Activated CD4-positive, alpha-beta T cell treated with anti-CD3 and anti-CD28 coated beads, Interleukin-2, amount 10 ng/mL, durations not matched to agents 24 days and 14 days (primary cell): ENCODE measurements at regions not wholly inside any gene's neighbourhood (a gene's known extent, or its start where the extent isn't known, plus 50 kb on each side); places are given as distances from the start of the nearest gene placed in this dataset.

Experiments
- DNase-seq: peaks from one replicate; pipeline ENCODE4 v3.0.0; 2022
- H3K27ac Mint-ChIP-seq: one replicate; pipeline ENCODE4 v1.8.0; 2022; ENCODE audit warnings: mild to moderate bottlenecking, mixed read lengths
- H3K27me3 Mint-ChIP-seq: one replicate; pipeline ENCODE4 v1.8.0; 2022; ENCODE audit warnings: mixed read lengths
- H3K36me3 Mint-ChIP-seq: one replicate; pipeline ENCODE4 v1.8.0; 2022; ENCODE audit warnings: low read depth, mild to moderate bottlenecking, mixed read lengths
- H3K4me1 Mint-ChIP-seq: one replicate; pipeline ENCODE4 v1.8.0; 2021; ENCODE audit warnings: mixed read lengths
- H3K4me3 Mint-ChIP-seq: one replicate; pipeline ENCODE4 v1.8.0; 2022; ENCODE audit warnings: mild to moderate bottlenecking, moderate library complexity, mixed read lengths
- H3K9me3 Mint-ChIP-seq: one replicate; pipeline ENCODE4 v1.8.0; 2021; ENCODE audit warnings: mixed read lengths
- intact Hi-C: fragments of 100-400 bp; cut with micrococcal nuclease; formaldehyde crosslinking; loops from one replicate; pipeline ENCODE4 v1.15.1; 2023

DNA sequence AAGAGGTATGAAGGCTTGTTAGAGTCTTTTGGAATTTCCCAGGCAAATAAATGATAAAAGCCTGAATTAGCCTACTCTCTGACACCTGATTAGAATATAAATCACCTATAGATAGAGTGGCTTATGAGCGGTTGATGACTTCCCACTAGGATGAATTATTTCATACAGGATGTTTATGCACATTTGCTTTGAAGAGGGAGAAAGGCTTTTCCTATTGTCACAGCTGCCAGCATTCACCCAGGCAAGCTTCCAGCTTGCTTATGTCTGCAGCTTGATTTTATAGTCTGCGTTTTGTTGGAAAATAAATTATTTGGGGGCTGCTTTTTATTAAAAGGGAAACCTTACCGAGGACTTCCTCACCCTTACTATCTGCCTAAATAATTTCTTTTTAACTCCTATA, 51.3 kb upstream of the EIF2S2 start:
- Mint-ChIP-seq H3K36me3 (no peaks in the 10 kb centered on the region), H3K27ac (no peak overlapping the region), H3K4me3 (no peak overlapping the region), H3K9me3 (no peaks in the 10 kb centered on the region), H3K4me1 (peaks cover 4% of the 10 kb centered on the region), H3K27me3 (peaks cover 7% of the 10 kb centered on the region)
- intact Hi-C loops = no loop called here
- DNase-seq = no peak

DNA sequence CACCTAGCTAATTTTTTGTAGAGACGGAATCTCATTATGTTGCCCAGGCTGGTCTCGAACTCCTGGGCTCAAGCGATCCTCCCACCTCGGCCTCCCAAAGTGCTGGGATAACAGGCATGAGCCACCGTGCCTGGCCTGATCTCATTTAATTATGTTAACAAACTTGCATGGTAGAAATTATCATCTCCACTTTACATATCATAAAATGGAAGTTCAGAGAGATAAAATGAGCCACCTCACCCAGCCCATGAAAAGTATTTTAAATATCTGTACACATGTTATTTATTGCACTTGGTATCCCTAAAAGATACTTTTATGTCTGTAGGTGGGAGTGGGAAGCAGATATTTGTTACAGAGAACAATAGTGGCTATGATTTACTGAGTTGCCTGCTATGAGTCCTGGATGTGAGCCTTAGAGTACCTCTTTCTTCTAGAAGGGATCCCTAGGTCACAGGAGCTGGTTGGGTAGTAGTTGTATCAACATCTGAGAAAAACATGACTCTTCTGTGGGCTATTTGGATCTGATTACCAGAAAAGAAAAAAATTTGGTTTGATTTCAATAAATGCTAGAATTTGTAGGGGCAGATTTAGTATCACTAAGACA, 52.4 kb upstream of the EIF2S2 start:
- Mint-ChIP-seq H3K27me3 (peaks cover 4% of the 10 kb centered on the region), H3K9me3 (no peaks in the 10 kb centered on the region), H3K36me3 (no peaks in the 10 kb centered on the region), H3K4me3 (no peak overlapping the region), H3K4me1 (peaks cover 4% of the 10 kb centered on the region), H3K27ac (no peak overlapping the region)
- intact Hi-C loops = no loop called here
- DNase-seq = no peak

DNA sequence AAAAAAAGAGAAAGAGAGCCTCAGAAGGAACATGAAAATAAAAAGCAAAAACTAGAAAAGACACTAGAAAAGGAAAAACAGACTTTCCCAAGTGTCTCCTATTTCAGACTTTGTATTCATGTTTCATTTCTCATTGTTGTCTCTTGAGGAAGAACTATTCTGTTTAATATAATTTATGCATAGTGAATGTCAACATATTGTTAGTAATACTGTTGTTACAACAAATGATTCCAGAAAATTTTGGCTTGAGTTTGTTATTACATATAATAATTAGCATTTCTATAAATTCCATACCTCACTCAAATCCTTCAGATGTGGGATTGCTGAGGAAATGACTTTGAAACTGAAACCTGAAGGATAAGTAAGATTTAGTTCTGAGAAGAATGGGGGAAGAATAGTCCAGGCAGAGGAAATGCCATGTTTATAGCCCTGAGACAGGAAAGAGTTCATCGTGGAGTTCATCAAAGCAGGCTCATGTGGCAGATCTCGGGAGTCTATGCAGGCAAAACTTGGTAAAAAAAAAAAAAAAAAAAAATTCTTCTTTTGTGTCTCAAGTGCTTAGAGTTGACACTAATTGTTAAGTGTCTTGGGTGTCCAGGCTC, 53.1 kb upstream of the EIF2S2 start:
- DNase-seq = no peak
- Mint-ChIP-seq H3K36me3 (no peaks in the 10 kb centered on the region), H3K27me3 (peaks cover 2% of the 10 kb centered on the region), H3K9me3 (no peaks in the 10 kb centered on the region), H3K27ac (no peak overlapping the region), H3K4me1 (peaks cover 4% of the 10 kb centered on the region), H3K4me3 (no peak overlapping the region)
- intact Hi-C loops = no loop called here

DNA sequence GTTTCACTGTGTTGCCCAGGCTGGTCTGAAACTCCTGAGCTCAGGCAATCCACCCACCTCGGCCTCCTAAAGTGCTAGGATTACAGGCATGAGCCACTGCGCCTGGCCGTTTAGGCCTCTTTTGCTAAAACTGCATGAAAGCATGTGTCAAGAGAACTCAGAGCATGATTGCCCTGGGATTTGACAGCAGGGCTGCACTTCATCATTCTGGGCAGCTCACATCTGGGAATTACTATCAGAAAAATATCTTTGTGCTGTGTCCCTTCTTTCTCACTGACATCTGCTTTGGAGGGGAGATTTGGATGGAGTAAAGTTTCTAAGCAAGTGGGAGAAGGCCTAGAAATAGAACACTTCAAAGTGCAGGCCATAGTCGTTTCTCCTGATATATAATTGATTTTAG, 59.6 kb upstream of the EIF2S2 start:
- no peak for DNase-seq
- Mint-ChIP-seq H3K27ac (no peak overlapping the region), H3K4me3 (no peak overlapping the region), H3K36me3 (no peaks in the 10 kb centered on the region), H3K9me3 (no peaks in the 10 kb centered on the region), H3K27me3 (peaks cover 2% of the 10 kb centered on the region), H3K4me1 (no peaks in the 10 kb centered on the region)
- intact Hi-C loops = no loop called here

DNA sequence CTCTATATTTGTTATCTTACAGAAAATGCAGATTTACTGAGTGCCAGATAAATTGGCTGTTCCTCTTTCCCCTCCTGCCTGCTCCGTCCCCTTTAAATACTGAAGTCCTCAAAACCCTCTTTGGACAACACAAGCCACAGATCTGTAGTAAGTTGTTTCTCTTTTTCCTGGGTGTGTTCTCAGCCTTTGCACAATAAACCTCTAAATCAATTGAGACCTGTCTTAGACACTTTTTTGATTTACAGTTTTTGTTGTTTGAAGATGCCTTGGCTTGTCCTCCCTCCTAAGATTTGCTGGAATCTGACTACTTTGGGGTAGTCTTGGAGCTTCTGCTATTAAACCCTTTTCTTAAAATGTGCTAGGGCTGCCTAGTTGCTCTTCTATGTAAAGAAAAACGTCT, 60.9 kb upstream of the EIF2S2 start:
- Mint-ChIP-seq H3K4me3 (no peak overlapping the region), H3K9me3 (no peaks in the 10 kb centered on the region), H3K4me1 (no peaks in the 10 kb centered on the region), H3K27ac (no peak overlapping the region), H3K27me3 (peaks cover 2% of the 10 kb centered on the region), H3K36me3 (no peaks in the 10 kb centered on the region)
- no peak for DNase-seq
- intact Hi-C loops = no loop called here

DNA sequence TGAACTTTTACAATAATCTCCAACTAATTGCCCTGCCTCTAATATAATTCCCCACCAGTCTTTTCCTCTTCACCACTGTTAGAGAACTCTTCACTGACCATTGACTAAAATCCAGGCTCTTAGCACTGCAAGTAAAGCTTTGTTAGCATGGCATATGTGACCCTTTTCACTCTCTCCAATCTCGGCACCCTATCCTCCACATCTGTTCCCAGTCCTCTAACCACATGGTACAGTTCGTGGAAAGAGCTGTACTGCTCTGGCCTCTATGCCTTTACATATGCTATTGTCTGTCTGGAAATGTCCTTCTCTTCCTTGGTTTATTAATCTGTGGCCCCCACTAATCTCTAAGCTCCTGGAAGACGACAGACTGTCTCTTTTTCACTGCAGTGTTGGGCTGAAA, 63.0 kb upstream of the EIF2S2 start:
- H3K9me3 Mint-ChIP-seq = no peaks in the 10 kb centered on the region

DNA sequence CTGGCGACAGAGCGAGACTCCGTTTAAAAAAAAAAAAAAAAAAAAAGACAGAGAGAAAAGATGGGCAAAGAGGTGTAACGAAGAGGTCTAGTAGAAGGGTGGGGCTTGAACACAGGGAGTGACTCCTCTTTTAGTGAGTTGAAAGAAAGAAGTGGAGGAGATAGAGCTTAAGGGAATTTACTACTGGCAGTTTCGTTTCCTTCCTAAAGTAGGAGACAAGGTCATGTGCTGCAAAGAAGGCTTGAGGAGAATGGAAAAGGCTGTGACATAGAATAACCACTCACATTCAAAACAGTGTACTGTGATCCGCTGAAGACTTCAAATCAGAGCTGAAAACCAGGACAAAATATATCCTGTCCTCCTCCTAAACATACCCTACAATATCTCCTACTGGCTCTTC, 63.8 kb upstream of the EIF2S2 start:
- no peak overlapping the region for H3K27ac Mint-ChIP-seq
- H3K4me1 Mint-ChIP-seq = no peaks in the 10 kb centered on the region
- H3K27me3 Mint-ChIP-seq = peaks cover under 1% of the 10 kb centered on the region
- no peak overlapping the region for H3K4me3 Mint-ChIP-seq
- intact Hi-C loops = no loop called here
- H3K36me3 Mint-ChIP-seq = no peaks in the 10 kb centered on the region
- H3K9me3 Mint-ChIP-seq = no peaks in the 10 kb centered on the region
- DNase-seq = no peak

More for the DNA sequence above, 63.0 kb upstream of the EIF2S2 start:
- no peak for DNase-seq
- peaks cover 2% of the 10 kb centered on the region for H3K27me3 Mint-ChIP-seq
- intact Hi-C loops = no loop called here
- H3K4me3 Mint-ChIP-seq = no peak overlapping the region
- H3K4me1 Mint-ChIP-seq = no peaks in the 10 kb centered on the region
- no peaks in the 10 kb centered on the region for H3K36me3 Mint-ChIP-seq
- no peak overlapping the region for H3K27ac Mint-ChIP-seq

DNA sequence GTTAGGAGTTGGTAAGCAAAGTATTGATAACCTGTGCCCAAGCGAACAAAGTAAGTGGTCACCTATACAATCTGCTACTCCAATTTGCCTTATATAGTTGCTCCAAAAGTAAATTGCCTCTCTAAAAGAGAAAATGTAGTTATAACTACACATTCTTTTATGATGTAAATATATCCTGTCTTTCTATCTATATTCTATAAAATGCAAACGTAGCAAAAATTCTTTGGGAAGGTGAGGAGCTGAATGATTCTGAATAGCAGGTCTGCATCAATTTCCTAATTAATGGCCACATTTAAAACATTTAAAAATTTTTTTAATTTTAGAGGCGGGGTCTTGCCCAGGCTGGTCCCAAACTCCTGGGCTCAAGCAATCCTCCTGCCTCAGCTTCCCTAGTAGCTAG, 64.2 kb upstream of the ASIP start:
- intact Hi-C loops = no loop called here
- peaks cover 3% of the 10 kb centered on the region for H3K27me3 Mint-ChIP-seq
- no peaks in the 10 kb centered on the region for H3K4me1 Mint-ChIP-seq
- H3K9me3 Mint-ChIP-seq = no peaks in the 10 kb centered on the region
- H3K4me3 Mint-ChIP-seq = no peak overlapping the region
- no peak for DNase-seq
- H3K27ac Mint-ChIP-seq = no peak overlapping the region
- H3K36me3 Mint-ChIP-seq = no peaks in the 10 kb centered on the region

DNA sequence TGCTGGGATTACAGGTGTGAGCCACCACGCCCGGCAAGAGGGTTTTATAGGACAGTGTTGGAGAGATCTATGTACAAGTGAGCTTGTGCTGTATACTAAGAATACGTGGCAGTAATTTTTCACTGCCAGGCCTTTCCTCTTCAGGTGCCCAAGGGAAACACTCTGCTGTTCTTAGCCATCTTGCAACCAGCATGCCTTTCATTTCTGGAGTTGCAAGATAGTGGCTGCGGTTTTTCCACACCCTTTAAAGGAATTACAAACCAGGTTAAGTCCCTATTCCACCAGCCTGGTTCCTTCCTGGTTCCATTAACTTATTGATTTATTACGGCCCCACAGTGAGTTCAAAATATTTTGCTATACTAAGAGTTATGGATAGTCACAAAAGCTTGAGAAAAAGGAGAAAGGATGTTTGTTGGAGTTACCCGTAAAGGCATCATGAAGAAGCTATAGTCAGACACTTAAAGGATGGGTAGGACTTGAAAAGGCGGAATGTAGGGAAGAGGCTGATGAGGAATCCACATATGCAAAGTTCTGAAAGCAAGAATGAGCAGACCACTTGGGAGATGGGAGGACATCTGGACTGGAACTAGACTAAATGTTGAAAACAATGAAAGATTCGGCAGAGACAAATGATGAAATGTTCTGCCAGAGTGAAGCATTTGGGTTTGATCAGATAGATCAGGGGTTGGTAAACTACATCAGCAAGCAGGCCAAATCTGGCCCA, 61.4 kb upstream of the ASIP start:
- Mint-ChIP-seq H3K4me3 (no peak overlapping the region), H3K9me3 (no peaks in the 10 kb centered on the region), H3K27ac (no peak overlapping the region), H3K36me3 (no peaks in the 10 kb centered on the region), H3K27me3 (peaks cover 10% of the 10 kb centered on the region), H3K4me1 (no peaks in the 10 kb centered on the region)
- intact Hi-C loops = no loop called here
- no peak for DNase-seq

DNA sequence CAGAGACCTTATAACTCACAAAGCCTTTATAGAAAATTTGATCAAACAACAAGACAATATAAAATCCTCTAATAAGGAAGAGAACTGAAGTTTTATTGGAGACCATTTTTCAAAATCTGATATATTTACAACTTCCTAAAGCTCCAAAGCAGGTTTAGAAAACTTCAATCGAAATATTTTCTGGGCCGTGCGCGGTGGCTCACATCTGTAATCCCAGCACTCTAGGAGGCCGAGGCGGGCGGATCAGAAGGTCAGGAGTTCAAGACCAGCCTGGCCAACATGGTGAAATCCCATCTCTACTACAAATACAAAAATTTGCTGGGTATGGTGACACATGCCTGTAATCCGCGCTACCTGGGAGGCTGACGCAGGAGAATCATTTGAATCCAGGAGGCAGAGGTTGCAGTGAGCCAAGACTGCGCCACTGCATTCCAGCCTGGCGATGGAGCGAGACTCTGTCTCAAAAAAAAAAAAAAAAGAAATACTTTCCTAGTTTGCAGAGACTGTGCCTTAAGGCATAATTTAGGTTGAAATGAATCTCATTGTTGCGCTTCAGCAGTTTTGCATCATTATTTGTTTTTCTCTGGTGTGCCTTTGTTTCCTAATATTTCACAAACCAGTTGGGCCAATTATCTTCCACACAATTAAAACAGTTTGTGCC, 60.6 kb upstream of the ASIP start:
- Mint-ChIP-seq H3K9me3 (no peaks in the 10 kb centered on the region), H3K4me3 (no peak overlapping the region), H3K4me1 (no peaks in the 10 kb centered on the region), H3K36me3 (no peaks in the 10 kb centered on the region), H3K27me3 (peaks cover 11% of the 10 kb centered on the region), H3K27ac (no peak overlapping the region)
- DNase-seq = no peak
- intact Hi-C loops = no loop called here

DNA sequence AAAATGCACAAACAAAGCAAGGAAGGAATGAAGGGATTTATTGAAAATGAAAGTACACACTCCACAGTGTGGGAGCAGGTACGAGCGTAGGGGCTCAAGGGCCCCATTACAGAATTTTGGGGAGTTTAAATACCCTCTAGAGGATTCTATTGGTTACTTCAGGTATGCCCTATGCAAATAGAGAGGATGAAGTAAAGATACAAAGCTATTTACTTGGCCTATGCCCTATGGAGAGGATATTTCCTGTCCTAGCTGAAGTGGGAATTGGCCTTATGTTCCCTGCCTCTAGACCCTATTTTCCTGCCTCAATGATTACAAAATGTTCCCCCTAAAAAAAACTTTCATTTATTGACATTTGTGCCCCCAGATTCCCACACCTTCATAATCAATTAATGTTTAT, 59.7 kb upstream of the ASIP start:
- Mint-ChIP-seq H3K4me3 (no peak overlapping the region), H3K36me3 (no peaks in the 10 kb centered on the region), H3K4me1 (no peaks in the 10 kb centered on the region), H3K9me3 (no peaks in the 10 kb centered on the region), H3K27ac (no peak overlapping the region), H3K27me3 (peaks cover 19% of the 10 kb centered on the region)
- no peak for DNase-seq
- intact Hi-C loops = no loop called here

DNA sequence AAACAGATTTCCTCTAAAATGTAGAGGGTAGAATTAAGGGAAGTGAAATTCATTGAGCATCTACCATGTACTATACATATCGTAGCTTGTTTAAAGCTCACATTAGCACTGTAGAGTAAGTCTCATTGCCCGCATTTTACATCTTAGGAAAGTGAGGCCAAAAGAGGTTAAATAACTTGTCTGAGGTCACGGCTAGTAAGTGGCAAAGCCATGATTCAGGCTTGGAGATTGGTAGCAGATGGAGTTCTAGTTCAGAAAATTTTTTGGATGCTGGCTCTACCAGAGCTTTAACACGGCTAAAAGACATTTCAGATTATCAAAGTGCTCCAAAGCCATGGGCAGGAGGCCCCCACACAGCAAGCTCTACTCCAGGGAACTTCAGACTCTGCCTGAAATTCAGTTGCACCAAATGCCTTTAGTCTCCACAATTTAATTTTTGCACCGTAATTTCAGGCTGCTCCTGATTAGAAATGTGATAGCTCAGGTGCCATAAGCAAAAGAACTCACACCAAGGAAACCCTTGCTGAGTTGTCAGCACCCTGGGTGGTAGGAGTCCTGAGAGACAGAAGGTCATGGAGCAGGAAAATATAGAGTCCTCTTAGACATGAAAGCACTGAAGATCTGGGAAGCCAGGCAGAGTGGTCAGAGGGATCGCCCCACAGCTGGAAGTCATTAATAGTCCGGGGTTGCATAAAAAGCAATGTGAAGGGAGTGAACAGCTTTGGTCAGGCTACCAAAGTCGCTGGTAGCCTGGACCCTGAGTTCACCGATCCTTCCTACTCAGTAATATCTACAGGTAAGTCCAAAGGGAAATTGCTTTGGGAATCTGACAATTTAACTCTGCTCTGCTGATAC, 55.2 kb upstream of the ASIP start:
- Mint-ChIP-seq H3K27ac (no peak overlapping the region), H3K4me1 (no peaks in the 10 kb centered on the region), H3K9me3 (no peaks in the 10 kb centered on the region), H3K4me3 (no peak overlapping the region), H3K27me3 (peaks cover 32% of the 10 kb centered on the region), H3K36me3 (no peaks in the 10 kb centered on the region)
- intact Hi-C loops = no loop called here
- no peak for DNase-seq

DNA sequence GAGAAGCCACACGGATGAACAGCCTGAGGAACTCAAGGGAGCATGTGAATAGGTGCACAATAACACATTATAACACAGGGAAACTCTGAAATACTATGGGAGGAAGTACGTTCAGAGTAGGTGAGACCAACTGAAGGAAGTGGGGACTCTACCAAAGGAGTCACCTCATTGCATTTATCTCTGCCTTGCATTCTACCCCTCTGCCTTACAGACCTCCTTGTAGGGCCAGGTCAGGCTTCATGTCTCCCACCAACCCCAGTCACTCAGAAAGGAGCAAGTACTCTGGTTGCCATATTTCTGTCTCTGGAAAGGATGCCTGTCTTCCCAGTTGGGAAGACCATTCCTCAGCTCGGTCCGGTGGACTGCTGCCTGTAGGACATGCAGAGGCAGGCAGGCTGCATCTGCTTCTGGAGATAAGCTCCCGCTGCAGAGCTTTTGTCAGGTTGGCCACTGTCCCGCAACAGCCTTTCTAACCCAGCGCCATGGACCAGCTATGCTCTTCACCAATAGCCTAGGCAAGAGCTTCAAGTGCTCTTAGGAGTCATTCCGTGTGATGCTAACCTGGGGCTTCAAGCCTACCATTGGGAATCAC, 51.6 kb upstream of the ASIP start:
- intact Hi-C loops = no loop called here
- H3K27me3 Mint-ChIP-seq = peaks cover 41% of the 10 kb centered on the region

More for the DNA sequence above, 51.6 kb upstream of the ASIP start:
- Mint-ChIP-seq H3K36me3 (no peaks in the 10 kb centered on the region), H3K9me3 (no peaks in the 10 kb centered on the region), H3K4me1 (peaks cover 4% of the 10 kb centered on the region), H3K4me3 (no peak overlapping the region), H3K27ac (no peak overlapping the region)
- DNase-seq = no peak
